H1 (cell line): ENCODE measurements at regions not wholly inside any gene's neighbourhood (a gene's known extent, or its start where the extent isn't known, plus 50 kb on each side); places are given as distances from the start of the nearest gene placed in this dataset.

ENCODE experiments used
- CBX5 ChIP-seq: fragments of 300-800, 300-1000 bp; sonication (generic); IDR thresholded peaks from 2 replicates; pipeline ENCODE4 v1.7.1; 2016; ENCODE audit warnings: antibody characterized with exemption, low read length, low read depth
- POLR2A ChIP-seq, 2 experiments: IDR thresholded peaks; 1 replicate in 1 of 2; 2 replicates in 1 of 2; pipeline ENCODE4 v1.6.1; 2011; ENCODE audit warnings: low read depth in 2 of 2, low read length in 2 of 2, mild to moderate bottlenecking in 2 of 2; ENCODE audit errors: control extremely low read depth in 1 of 2
- YY1 ChIP-seq: IDR thresholded peaks from 2 replicates; pipeline ENCODE4 v1.6.1; 2011; ENCODE audit warnings: low read depth, mild to moderate bottlenecking, low read length

DNA sequence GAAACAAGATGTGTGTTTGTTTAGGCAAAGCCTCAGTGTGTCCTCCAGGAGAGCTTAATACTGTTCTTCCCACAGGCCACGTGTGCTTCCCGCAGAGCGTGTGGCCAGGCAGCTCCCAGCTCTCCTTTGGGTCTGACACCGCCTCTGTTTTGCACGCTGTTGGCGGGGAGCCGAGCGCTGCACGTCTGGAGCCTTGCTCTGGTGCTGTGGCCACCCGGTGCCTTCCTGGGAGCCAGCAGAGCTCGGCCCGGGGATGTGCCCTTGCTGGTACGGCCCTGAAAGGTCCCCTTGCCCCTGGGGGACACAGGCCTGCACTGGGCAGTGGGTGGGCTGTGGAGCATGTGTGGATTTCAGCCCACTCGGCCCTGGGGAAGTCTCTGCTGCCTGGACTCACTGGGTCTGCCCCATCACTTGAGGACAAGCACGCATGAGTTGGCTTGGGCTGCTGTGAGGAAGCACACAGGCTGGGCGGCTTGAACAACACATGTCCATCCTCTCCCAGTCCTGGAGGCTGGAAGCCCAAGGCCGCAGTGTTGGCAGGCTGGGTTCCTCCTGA, 160.7 kb upstream of the HDAC4 start (continued):
- TF ChIP-seq CBX5, result no peak
- no peak for TF ChIP-seq YY1
- no peak for TF ChIP-seq POLR2A (IDR thresholded peaks at IDR 0.05; ENCODE audit: control extremely low read depth in 1 of 2, low read depth in 2 of 2, low read length in 2 of 2)
